HFF-Myc (cell line): ENCODE measurements at regions not wholly inside any gene's neighbourhood (a gene's known extent, or its start where the extent isn't known, plus 50 kb on each side); places are given as distances from the start of the nearest gene placed in this dataset.

Experiments
- DNase-seq: peaks from one replicate; pipeline ENCODE4 v3.0.0-alpha.2; 2011; ENCODE audit warnings: low read depth; ENCODE audit errors: extremely low read depth
- H3K4me3 ChIP-seq: replicated peaks from 2 replicates; pipeline ENCODE4 v1.5.1; 2011; ENCODE audit warnings: low read depth, mild to moderate bottlenecking, control low read depth, low read length
- TF ChIP-seq, protein P1 (sequence below): IDR thresholded peaks from 2 replicates; pipeline ENCODE4 v1.5.1; 2012; ENCODE audit warnings: mild to moderate bottlenecking, low read depth, low read length, control low read depth; ENCODE audit errors: missing control alignments

DNA sequence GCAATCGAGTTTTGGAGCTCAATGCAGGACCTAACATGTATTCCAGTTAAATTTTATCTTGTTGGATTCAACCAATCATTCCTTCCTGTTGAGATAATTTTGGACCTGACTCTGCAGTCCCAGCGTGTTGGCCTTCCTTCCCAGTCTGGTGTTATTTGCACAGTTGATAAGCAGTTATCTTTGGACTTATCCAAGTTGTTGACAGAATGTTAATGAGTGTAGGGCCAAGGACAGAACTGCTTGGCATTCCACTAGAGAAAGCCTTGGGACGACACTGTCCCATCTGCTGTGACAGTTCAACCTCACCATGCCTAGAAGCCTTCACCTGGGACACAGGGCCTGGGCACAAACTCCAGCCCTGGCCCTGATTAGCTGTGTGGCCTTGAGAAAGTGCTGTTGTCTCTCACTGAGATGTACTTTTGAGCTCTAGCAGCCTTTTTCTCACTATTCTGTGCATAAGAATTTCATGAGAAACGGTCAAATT lies 104.1 kb upstream of the SLC25A33 start:
- TF ChIP-seq, protein P1, sequence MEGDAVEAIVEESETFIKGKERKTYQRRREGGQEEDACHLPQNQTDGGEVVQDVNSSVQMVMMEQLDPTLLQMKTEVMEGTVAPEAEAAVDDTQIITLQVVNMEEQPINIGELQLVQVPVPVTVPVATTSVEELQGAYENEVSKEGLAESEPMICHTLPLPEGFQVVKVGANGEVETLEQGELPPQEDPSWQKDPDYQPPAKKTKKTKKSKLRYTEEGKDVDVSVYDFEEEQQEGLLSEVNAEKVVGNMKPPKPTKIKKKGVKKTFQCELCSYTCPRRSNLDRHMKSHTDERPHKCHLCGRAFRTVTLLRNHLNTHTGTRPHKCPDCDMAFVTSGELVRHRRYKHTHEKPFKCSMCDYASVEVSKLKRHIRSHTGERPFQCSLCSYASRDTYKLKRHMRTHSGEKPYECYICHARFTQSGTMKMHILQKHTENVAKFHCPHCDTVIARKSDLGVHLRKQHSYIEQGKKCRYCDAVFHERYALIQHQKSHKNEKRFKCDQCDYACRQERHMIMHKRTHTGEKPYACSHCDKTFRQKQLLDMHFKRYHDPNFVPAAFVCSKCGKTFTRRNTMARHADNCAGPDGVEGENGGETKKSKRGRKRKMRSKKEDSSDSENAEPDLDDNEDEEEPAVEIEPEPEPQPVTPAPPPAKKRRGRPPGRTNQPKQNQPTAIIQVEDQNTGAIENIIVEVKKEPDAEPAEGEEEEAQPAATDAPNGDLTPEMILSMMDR, result no peak
- DNase-seq, result no peak

DNA sequence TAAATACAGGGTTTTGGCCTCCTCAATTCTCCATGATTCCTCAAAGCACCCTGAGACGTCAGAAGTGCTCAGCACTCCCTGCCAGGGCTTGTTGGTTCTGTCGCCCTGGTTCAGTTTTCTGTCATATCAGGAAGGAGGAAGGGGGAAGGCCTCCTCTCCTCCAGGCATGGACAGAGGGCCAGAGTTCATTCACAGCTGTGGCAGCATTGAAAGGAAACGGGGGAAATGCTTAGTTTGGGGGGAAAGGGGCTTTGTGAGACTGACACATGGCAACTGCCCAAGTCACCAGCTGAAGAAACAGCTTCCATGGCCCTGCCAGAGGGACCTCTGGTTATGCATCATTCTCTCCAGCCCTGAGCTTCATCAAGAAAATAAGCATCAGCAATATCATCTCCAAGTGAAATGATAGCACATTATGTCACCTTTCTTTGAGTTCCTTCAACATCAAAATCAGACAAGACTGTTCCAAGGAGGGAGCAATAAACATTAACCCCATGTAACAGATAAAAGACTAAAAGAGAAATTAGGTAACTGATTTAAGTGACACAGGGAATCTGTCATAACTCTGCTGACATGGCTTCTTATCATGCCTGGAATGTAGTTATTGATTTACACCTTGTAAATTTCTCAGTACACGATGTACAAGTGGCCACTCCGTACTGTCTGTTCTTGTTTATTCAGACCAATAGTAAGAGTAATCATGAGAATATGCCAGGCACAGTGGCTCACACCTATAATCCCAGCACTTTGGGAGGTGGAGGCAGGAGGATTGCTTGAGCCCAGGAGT lies 103.2 kb upstream of the SLC25A33 start:
- DNase-seq, result no peak
- no peak overlapping the region for H3K4me3 ChIP-seq
- TF ChIP-seq, protein P1, result no peak

More for the DNA sequence above, 104.1 kb upstream of the SLC25A33 start:
- H3K4me3 ChIP-seq, result no peak overlapping the region

DNA sequence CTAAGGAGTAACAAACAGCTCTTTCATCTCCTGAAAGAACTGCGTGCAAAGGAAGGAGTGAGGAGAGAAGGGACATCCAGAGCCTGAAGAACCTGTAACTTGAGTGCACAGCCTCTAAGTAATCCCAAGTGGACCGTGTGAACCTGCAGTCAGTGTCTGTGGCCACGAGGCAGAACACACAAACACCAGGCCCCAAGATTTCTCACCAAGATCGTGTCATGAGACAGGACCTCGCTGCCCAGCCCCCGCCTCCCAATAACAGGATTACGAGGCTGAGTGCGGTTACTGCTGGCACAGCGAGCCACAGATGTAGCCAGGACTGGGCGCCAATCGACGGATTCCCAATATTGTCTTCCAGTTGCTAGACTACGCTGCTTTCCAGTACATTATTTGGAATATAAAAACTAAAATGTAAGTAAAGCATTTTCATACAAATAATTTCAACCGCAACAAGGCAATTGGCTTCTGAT lies 101.3 kb upstream of the SLC25A33 start:
- DNase-seq, result no peak
- H3K4me3 ChIP-seq, result no peak overlapping the region
- TF ChIP-seq, protein P1, result no peak

DNA sequence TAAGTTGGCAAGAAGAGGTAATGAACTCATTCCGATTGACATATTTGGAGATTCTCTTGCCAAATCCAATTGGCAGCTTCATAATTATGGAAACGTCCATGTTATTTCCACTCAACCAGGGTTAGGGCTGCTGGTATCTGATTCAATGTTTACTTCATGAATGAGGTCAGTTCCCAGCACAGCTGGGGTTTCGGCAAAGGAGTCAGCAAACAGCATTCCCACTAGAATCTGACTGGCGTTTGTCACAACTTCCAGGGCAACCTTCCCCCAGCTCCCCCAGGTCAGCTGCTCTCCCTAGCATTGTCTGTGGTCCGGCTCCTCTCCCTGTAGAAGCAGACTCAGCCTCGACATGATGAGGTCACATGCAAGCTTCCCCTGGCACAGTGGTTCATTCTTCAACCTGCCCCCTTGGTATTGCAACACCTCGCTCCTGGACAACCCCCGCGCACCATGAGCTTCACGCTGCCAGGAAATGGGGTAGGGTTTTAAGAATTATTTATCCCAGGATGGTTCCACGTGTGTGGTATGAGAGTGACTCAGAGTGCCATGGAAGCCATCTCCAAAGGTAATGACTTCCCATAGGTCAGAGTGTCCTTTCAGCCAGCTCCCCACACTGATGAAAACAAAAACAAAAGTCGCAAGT lies 100.7 kb upstream of the SLC25A33 start:
- DNase-seq, result no peak
- H3K4me3 ChIP-seq, result no peak overlapping the region
- TF ChIP-seq, protein P1, result no peak

DNA sequence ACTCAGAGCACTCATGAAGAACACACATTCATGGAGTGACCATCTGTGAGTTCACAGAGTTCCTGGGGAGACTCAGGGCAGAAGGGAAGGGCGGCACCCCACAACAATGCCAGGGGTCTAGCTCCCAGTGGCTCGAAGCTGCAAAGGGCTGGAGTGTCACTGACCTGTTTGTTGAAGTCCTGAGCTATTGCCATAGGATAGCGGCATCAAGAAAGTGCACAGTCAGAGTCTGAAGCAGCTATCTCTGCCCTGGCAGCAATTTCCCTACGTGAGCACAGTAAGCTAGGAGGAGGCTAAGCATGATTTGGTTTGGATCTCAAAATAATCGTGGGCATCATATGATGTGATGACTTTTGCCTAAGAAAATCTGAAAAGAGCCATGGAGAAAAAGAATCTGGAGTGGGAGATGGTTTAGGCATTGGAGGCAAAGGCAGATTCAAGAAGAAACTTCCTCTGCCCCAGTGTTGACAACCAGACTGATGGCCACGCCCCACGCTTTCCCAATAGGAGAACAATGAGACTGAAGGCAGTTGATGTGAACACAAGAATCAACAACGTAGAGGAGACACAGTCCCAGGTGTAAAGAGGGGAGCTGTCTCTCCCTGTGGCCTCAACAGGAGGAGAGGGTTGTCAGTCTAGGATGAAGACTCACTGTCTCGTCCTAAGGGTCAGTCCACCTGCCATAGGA lies 100.0 kb upstream of the SLC25A33 start:
- no peak overlapping the region for H3K4me3 ChIP-seq
- TF ChIP-seq, protein P1, result no peak
- no peak for DNase-seq

DNA sequence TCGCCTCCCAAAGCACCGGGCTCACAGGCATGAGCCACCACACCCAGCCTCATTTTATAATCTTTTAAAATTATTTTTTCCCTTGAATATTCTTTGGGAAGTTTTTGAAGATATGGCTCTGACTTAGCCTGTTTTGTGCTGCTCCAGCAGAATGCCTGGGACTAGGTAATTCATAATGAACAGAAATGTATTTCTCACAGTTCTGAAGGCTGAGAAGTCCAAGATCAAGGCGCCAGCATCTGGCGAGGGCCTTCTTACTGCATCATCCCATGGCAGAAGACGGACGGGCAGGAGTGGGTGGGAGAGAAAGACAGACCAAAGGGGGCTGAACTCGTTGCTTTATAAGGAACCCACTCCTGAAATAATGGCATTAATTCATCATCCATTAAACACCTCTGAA lies 99.0 kb upstream of the SLC25A33 start:
- TF ChIP-seq, protein P1, result no peak
- no peak overlapping the region for H3K4me3 ChIP-seq
- no peak for DNase-seq
